Hepatocyte (in vitro differentiated cells): ENCODE measurements at regions not wholly inside any gene's neighbourhood (a gene's known extent, or its start where the extent isn't known, plus 50 kb on each side); places are given as distances from the start of the nearest gene placed in this dataset.

Experiments used
- DNase-seq: peaks from one replicate; pipeline ENCODE4 v3.0.0-alpha.2; 2016; ENCODE audit warnings: low spot score
- H2AFZ ChIP-seq: fragments of 200-600 bp; sonication (generic); 2 replicates; pipeline ENCODE4 v1.6.0; 2016; ENCODE audit warnings: antibody characterized with exemption, mild to moderate bottlenecking
- H3K27ac ChIP-seq: fragments of 200-600 bp; sonication (generic); 2 replicates; pipeline ENCODE4 v1.5.1; 2016; ENCODE audit warnings: mild to moderate bottlenecking
- H3K27me3 ChIP-seq: fragments of 200-600 bp; sonication (generic); 2 replicates; pipeline ENCODE4 v1.6.1; 2016
- H3K36me3 ChIP-seq: fragments of 200-600 bp; sonication (generic); replicated peaks from 2 replicates; pipeline ENCODE4 v1.5.1; 2016; ENCODE audit warnings: low read depth; ENCODE audit not compliant: insufficient read depth
- H3K4me1 ChIP-seq: fragments of 200-600 bp; sonication (generic); 2 replicates; pipeline ENCODE4 v1.5.1; 2016; ENCODE audit warnings: mild to moderate bottlenecking, moderate library complexity; ENCODE audit not compliant: insufficient read depth
- H3K4me2 ChIP-seq: fragments of 200-600 bp; sonication (generic); 2 replicates; pipeline ENCODE4 v1.6.0; 2016
- H3K4me3 ChIP-seq: fragments of 200-600 bp; sonication (generic); 2 replicates; pipeline ENCODE4 v1.5.1; 2016; ENCODE audit warnings: mild to moderate bottlenecking
- H3K79me2 ChIP-seq: fragments of 200-600 bp; sonication (generic); 2 replicates; pipeline ENCODE4 v1.6.0; 2017; ENCODE audit warnings: mild to moderate bottlenecking
- H3K9me2 ChIP-seq: fragments of 200-600 bp; sonication (generic); replicated peaks from 2 replicates; pipeline ENCODE4 v1.6.0; 2017; ENCODE audit warnings: mild to moderate bottlenecking; ENCODE audit not compliant: insufficient read depth
- H3K9me3 ChIP-seq: fragments of 200-600 bp; sonication (generic); 2 replicates; pipeline ENCODE4 v1.5.1; 2016; ENCODE audit warnings: low read depth, mild to moderate bottlenecking
- H4K20me1 ChIP-seq: fragments of 200-600 bp; sonication (generic); 2 replicates; pipeline ENCODE4 v1.6.0; 2016; ENCODE audit warnings: mild to moderate bottlenecking; ENCODE audit not compliant: insufficient read depth, poor library complexity, severe bottlenecking
- CTCF ChIP-seq: fragments of 200-600 bp; sonication (generic); IDR thresholded peaks from 2 replicates; pipeline ENCODE4 v1.5.1; 2016; ENCODE audit warnings: antibody characterized with exemption, mild to moderate bottlenecking; ENCODE audit not compliant: poor library complexity
- EZH2 ChIP-seq: fragments of 200-600 bp; sonication (generic); IDR thresholded peaks from 2 replicates; pipeline ENCODE4 v1.6.1; 2016; ENCODE audit warnings: antibody characterized with exemption, mild to moderate bottlenecking, borderline replicate concordance
- EZH2phosphoT487 ChIP-seq: fragments of 200-600 bp; sonication (generic); IDR thresholded peaks from one replicate; pipeline ENCODE4 v1.6.1; 2018; ENCODE audit warnings: antibody characterized with exemption, mild to moderate bottlenecking, low read depth, moderate library complexity; ENCODE audit not compliant: unreplicated experiment, severe bottlenecking
- WGBS: methylation state at CpG from one replicate; pipeline ENCODE4 v1.1.6; 2016; ENCODE audit warnings: low lambda C conversion rate; ENCODE audit errors: missing lambda C conversion rate; 5-methylcytosine and 5-hydroxymethylcytosine counted together

GRCh38 chr6:145529582-145529981 is 205.7 kb downstream of the EPM2A start:
- WGBS = 79% methylated on average over 2 of the region's 2 CpGs

GRCh38 chr6:145530454-145530853 is 204.9 kb downstream of the EPM2A start:
- no peaks in the 10 kb centered on the region for H3K27me3 ChIP-seq
- H2AFZ ChIP-seq = no peak overlapping the region
- no peak overlapping the region for H3K4me2 ChIP-seq
- no peak overlapping the region for H3K27ac ChIP-seq
- DNase-seq = no peak
- H3K4me3 ChIP-seq = no peak overlapping the region
- no peaks in the 10 kb centered on the region for H3K79me2 ChIP-seq
- no peaks in the 10 kb centered on the region for H3K9me2 ChIP-seq
- TF ChIP-seq CTCF (no peak), EZH2phosphoT487 (no peak), EZH2 (no peak)
- H3K9me3 ChIP-seq = no peaks in the 10 kb centered on the region
- no peaks in the 10 kb centered on the region for H4K20me1 ChIP-seq
- peaks cover 8% of the 10 kb centered on the region for H3K4me1 ChIP-seq
- no peaks in the 10 kb centered on the region for H3K36me3 ChIP-seq

More at GRCh38 chr6:145529582-145529981, 205.7 kb downstream of the EPM2A start:
- H2AFZ ChIP-seq = no peak overlapping the region
- peaks cover 8% of the 10 kb centered on the region for H3K4me1 ChIP-seq
- no peak overlapping the region for H3K27ac ChIP-seq
- H3K9me2 ChIP-seq = no peaks in the 10 kb centered on the region
- no peaks in the 10 kb centered on the region for H4K20me1 ChIP-seq
- no peak overlapping the region for H3K4me2 ChIP-seq
- no peak for TF ChIP-seq CTCF
- TF ChIP-seq EZH2phosphoT487 = no peak
- TF ChIP-seq EZH2 = no peak
- no peaks in the 10 kb centered on the region for H3K27me3 ChIP-seq
- no peak overlapping the region for H3K4me3 ChIP-seq
- no peaks in the 10 kb centered on the region for H3K79me2 ChIP-seq
- DNase-seq = no peak
- H3K36me3 ChIP-seq = no peaks in the 10 kb centered on the region
- no peaks in the 10 kb centered on the region for H3K9me3 ChIP-seq

- Histone ChIP-seq H3K79me2 (no peaks in the 10 kb centered on the region), H2AFZ (no peak overlapping the region), H3K27ac (peak overlapping the region; percentile 77), H3K36me3 (no peaks in the 10 kb centered on the region), H3K9me3 (no peaks in the 10 kb centered on the region), H3K27me3 (no peaks in the 10 kb centered on the region), H4K20me1 (no peaks in the 10 kb centered on the region), H3K9me2 (no peaks in the 10 kb centered on the region), H3K4me2 (peak overlapping the region; percentile 45), H3K4me1 (peaks cover 8% of the 10 kb centered on the region), H3K4me3 (no peak overlapping the region)
- TF ChIP-seq EZH2phosphoT487 (no peak), EZH2 (no peak), CTCF (no peak)
- no peak for DNase-seq
- 67% methylated on average over 1 of the region's 1 CpG for WGBS
Measured at GRCh38 chr6:145531032-145531431, 204.3 kb downstream of the EPM2A start.

- no peaks in the 10 kb centered on the region for H3K27me3 ChIP-seq
Measured at GRCh38 chr6:145531822-145532221, 203.5 kb downstream of the EPM2A start.

More at GRCh38 chr6:145531822-145532221, 203.5 kb downstream of the EPM2A start:
- Histone ChIP-seq H3K9me3 (no peaks in the 10 kb centered on the region), H3K4me2 (peak overlapping the region; percentile 45), H3K4me1 (peaks cover 8% of the 10 kb centered on the region), H3K9me2 (no peaks in the 10 kb centered on the region), H3K36me3 (no peaks in the 10 kb centered on the region), H3K27ac (peak overlapping the region; percentile 77), H3K4me3 (no peak overlapping the region), H3K79me2 (no peaks in the 10 kb centered on the region), H2AFZ (no peak overlapping the region), H4K20me1 (no peaks in the 10 kb centered on the region)
- DNase-seq = no peak
- no peak for TF ChIP-seq EZH2phosphoT487
- TF ChIP-seq EZH2 = no peak
- no peak for TF ChIP-seq CTCF
- WGBS = 38% methylated on average over 3 of the region's 3 CpGs
